GM23338 (cell line): ENCODE measurements at regions not wholly inside any gene's neighbourhood (a gene's known extent, or its start where the extent isn't known, plus 50 kb on each side); places are given as distances from the start of the nearest gene placed in this dataset.

Experiments
- CREB1 ChIP-seq: fragments of 250-450 bp; sonication (Bioruptor Pico); IDR thresholded peaks from 2 replicates; pipeline ENCODE4 v1.5.0; 2020; ENCODE audit warnings: low read depth, mild to moderate bottlenecking, moderate library complexity
- EZH2 ChIP-seq: fragments of 200-600 bp; sonication (generic); IDR thresholded peaks from one replicate; pipeline ENCODE4 v1.8.0; 2017; ENCODE audit warnings: antibody characterized with exemption, mild to moderate bottlenecking, low read depth; ENCODE audit not compliant: unreplicated experiment
- EZH2phosphoT487 ChIP-seq: fragments of 200-600 bp; sonication (generic); IDR thresholded peaks from one replicate; pipeline ENCODE4 v1.8.1; 2018; ENCODE audit warnings: antibody characterized with exemption; ENCODE audit not compliant: unreplicated experiment
- JUNB ChIP-seq: IDR thresholded peaks from one replicate; pipeline ENCODE4 v1.6.1; 2016; ENCODE audit warnings: antibody characterized with exemption; ENCODE audit not compliant: unreplicated experiment
- POLR2AphosphoS5 ChIP-seq: IDR thresholded peaks from 2 replicates; pipeline ENCODE4 v1.6.1; 2016; ENCODE audit warnings: antibody characterized with exemption, low read depth
- STAT1 ChIP-seq: IDR thresholded peaks from one replicate; pipeline ENCODE4 v1.6.1; 2016; ENCODE audit warnings: antibody characterized with exemption; ENCODE audit not compliant: unreplicated experiment
- ZNF114 ChIP-seq: fragments of 250-450 bp; sonication (Bioruptor Pico); IDR thresholded peaks from 2 replicates; pipeline ENCODE4 v1.5.0; 2020; ENCODE audit warnings: mild to moderate bottlenecking, moderate library complexity
- ZNF331 ChIP-seq: fragments of 250-450 bp; sonication (Bioruptor Pico); IDR thresholded peaks from 2 replicates; pipeline ENCODE4 v1.5.0; 2020; ENCODE audit warnings: low read depth, mild to moderate bottlenecking, moderate library complexity
- TF ChIP-seq, protein P1 (sequence below), 2 experiments: fragments of 200-600 bp in 1 of 2; sonication (generic) in 1 of 2; conservative IDR thresholded peaks; 2 replicates each; pipeline versions ENCODE4 v1.5.1 to v1.6.1; 2016 to 2017; ENCODE audit warnings: antibody characterized with exemption in 2 of 2, low read depth in 2 of 2, mild to moderate bottlenecking in 2 of 2, moderate library complexity in 1 of 2
- TF ChIP-seq, protein P2 (sequence below): IDR thresholded peaks from one replicate; pipeline ENCODE4 v1.6.1; 2018; ENCODE audit warnings: antibody characterized with exemption; ENCODE audit not compliant: unreplicated experiment
- TF ChIP-seq, protein P3 (sequence below): IDR thresholded peaks from 2 replicates; pipeline ENCODE4 v1.6.1; 2016; ENCODE audit warnings: antibody characterized with exemption

DNA sequence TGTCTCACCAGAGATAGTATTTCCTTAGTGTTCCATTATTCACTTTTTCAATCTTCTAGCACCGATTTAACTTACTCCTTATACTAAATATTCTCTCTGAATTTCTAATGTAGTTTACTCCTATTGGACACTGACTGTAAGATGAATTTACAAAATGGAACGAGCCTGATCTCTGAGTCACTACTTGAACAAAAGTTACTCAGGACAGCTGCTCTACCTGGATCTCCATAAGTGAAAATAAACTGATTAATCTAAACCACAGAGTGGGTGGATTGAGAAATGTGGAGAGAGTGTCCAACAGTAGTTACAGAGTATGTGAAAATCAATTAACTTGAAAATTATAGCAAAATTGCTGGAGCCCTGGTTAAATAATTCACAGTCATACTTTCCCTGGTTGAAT, 141.7 kb upstream of the CHORDC1 start:
- TF ChIP-seq JUNB, result no peak
- TF ChIP-seq, protein P1, sequence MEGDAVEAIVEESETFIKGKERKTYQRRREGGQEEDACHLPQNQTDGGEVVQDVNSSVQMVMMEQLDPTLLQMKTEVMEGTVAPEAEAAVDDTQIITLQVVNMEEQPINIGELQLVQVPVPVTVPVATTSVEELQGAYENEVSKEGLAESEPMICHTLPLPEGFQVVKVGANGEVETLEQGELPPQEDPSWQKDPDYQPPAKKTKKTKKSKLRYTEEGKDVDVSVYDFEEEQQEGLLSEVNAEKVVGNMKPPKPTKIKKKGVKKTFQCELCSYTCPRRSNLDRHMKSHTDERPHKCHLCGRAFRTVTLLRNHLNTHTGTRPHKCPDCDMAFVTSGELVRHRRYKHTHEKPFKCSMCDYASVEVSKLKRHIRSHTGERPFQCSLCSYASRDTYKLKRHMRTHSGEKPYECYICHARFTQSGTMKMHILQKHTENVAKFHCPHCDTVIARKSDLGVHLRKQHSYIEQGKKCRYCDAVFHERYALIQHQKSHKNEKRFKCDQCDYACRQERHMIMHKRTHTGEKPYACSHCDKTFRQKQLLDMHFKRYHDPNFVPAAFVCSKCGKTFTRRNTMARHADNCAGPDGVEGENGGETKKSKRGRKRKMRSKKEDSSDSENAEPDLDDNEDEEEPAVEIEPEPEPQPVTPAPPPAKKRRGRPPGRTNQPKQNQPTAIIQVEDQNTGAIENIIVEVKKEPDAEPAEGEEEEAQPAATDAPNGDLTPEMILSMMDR (conservative IDR thresholded peaks at IDR 0.05; ENCODE audit: low read depth in 2 of 2), result no peak
- TF ChIP-seq STAT1, result no peak
- TF ChIP-seq EZH2, result no peak
- no peak for TF ChIP-seq POLR2AphosphoS5
- no peak for TF ChIP-seq ZNF331 (CRISPR knock-in tag)
- TF ChIP-seq CREB1 (CRISPR knock-in tag), result no peak
- no peak for TF ChIP-seq EZH2phosphoT487
- TF ChIP-seq, protein P2, sequence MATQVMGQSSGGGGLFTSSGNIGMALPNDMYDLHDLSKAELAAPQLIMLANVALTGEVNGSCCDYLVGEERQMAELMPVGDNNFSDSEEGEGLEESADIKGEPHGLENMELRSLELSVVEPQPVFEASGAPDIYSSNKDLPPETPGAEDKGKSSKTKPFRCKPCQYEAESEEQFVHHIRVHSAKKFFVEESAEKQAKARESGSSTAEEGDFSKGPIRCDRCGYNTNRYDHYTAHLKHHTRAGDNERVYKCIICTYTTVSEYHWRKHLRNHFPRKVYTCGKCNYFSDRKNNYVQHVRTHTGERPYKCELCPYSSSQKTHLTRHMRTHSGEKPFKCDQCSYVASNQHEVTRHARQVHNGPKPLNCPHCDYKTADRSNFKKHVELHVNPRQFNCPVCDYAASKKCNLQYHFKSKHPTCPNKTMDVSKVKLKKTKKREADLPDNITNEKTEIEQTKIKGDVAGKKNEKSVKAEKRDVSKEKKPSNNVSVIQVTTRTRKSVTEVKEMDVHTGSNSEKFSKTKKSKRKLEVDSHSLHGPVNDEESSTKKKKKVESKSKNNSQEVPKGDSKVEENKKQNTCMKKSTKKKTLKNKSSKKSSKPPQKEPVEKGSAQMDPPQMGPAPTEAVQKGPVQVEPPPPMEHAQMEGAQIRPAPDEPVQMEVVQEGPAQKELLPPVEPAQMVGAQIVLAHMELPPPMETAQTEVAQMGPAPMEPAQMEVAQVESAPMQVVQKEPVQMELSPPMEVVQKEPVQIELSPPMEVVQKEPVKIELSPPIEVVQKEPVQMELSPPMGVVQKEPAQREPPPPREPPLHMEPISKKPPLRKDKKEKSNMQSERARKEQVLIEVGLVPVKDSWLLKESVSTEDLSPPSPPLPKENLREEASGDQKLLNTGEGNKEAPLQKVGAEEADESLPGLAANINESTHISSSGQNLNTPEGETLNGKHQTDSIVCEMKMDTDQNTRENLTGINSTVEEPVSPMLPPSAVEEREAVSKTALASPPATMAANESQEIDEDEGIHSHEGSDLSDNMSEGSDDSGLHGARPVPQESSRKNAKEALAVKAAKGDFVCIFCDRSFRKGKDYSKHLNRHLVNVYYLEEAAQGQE, result no peak
- TF ChIP-seq, protein P3, sequence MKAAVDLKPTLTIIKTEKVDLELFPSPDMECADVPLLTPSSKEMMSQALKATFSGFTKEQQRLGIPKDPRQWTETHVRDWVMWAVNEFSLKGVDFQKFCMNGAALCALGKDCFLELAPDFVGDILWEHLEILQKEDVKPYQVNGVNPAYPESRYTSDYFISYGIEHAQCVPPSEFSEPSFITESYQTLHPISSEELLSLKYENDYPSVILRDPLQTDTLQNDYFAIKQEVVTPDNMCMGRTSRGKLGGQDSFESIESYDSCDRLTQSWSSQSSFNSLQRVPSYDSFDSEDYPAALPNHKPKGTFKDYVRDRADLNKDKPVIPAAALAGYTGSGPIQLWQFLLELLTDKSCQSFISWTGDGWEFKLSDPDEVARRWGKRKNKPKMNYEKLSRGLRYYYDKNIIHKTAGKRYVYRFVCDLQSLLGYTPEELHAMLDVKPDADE, result no peak
- TF ChIP-seq ZNF114 (CRISPR knock-in tag), result no peak
